GM18909 (cell line): ENCODE measurements at regions not wholly inside any gene's neighbourhood (a gene's known extent, or its start where the extent isn't known, plus 50 kb on each side); places are given as distances from the start of the nearest gene placed in this dataset.
A peak's percentile ranks its signal among the peaks of the same experiment; 100 is the strongest.

Experiments used
- ATAC-seq: cut with Tn5 transposase; IDR thresholded peaks from one replicate; pipeline ENCODE4 v1.9.1; 2021; ENCODE audit warnings: mild to moderate bottlenecking; ENCODE audit not compliant: unreplicated experiment, poor library complexity

DNA sequence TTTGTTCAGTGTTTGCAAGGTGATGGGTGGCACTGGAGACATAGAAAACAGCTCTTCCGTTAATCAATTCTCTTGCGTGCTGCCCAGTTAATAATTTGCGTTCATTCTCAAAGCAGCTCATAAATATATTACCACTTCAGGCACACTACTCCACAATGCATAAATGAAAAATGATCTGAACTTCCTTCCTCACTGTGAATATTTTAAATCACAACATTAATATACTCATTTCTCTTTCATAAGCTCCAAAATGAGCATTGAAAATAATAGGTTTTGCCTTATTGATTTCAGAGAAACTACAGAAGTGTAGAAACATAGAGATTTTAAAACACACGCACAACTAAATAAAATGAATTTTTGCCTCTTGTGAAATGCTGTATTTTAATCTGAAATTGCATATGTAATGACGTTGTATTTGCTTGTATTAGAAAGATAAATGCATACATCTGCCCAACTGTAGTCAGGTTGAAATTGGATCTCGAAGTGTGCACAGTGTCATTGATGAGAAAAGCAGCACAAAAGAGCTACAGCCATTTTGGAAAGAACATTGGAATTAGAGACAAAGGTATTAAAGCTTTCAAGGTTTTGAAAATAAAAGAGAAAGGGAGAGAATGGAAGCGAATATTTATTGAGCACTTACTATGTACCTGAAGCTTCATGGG lies 350.5 kb downstream of the LPIN1 start:
- no peak for ATAC-seq

GRCh38 chr2:12097859-12098258 lies 351.4 kb downstream of the LPIN1 start:
- ATAC-seq, result no peak

DNA sequence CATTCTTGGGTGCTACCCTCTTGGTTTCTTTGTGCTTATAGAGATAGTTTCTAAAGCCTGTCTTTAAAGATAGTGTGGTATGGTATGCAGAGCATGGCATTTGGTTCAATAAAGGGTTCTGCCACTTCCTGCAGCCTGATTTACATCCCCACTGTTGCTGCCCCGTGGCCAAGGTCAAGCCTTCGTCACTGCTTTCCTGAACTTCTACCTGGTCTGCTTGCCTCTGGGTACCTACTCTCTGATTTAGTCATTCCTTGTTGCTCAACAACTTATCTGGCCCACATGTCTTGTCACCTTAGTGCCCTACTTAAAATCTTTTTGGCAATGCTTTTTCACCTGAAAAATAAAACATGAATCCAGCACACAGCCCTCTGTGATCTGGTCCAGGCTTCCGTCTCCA lies 352.9 kb downstream of the LPIN1 start:
- ATAC-seq, result no peak

GRCh38 chr2:12102679-12103078 lies 356.2 kb downstream of the LPIN1 start:
- no peak for ATAC-seq

- ATAC-seq, result no peak
Observed at GRCh38 chr2:12105180-12105579, 358.7 kb downstream of the LPIN1 start.

GRCh38 chr2:12106440-12107080 lies 360.1 kb downstream of the LPIN1 start:
- ATAC-seq, result peak; percentile 66

DNA sequence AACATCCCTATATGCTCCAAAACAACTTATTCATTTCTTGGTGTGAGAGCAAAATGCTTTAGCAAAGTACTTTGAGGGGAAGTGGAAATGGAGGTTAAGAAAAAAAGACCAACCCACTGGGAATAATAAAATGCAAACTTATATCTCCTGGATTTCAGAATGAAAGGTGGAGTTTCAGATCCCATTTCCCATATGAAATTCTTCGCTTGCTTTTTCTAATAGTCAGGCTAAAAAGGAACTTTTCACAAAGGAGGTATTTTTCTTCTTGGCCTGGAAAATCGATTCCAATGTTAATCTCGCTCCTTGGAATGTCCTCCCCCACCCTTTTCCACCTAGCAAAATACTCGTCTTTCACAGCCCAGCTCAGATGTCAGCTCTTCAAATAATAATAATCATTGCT lies 360.9 kb downstream of the LPIN1 start:
- no peak for ATAC-seq

DNA sequence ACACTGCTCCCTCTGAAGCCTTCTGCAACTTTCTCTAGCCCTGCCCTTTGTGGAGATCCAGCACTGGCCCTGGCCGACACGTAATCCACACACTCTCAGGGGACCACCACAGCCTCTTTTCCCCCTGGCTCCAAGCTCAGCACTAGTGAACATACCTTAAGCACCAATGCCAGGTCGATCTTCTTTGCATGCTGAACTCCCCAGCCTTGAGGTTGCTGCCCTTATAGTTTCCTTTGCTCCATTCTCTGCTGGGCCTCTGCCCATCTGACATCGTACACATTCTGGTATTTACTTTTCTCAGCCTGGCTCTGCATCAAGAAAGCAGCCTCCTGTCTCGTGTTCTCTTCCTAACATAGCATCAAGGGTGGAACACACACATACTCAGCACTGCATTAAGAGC lies 361.5 kb downstream of the LPIN1 start:
- no peak for ATAC-seq

- no peak for ATAC-seq
Observed at GRCh38 chr2:12109363-12110017, 363.1 kb downstream of the LPIN1 start.

- no peak for ATAC-seq
Observed at GRCh38 chr2:12110074-12110473, 363.6 kb downstream of the LPIN1 start.

GRCh38 chr2:12110481-12110880 lies 364.0 kb downstream of the LPIN1 start:
- ATAC-seq, result no peak

DNA sequence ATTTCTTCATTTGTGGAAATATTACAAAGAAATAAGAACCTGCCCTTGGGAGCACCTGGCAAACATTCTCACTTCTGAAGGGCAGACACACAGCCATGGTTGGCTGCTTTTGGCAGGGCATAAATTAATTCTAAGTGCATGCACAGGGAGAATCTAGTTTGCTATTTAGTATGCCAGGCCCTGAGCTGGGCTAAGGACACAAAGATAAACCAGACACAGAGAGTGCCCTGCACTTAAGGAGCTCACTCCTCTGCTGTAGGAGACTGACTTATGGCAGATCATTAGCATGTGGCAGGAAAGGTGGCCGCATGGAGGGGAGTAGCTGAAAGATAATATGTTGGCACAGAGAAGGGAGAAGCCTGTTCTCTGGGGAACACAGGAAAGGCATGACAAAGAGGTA lies 367.0 kb downstream of the LPIN1 start:
- ATAC-seq, result no peak

DNA sequence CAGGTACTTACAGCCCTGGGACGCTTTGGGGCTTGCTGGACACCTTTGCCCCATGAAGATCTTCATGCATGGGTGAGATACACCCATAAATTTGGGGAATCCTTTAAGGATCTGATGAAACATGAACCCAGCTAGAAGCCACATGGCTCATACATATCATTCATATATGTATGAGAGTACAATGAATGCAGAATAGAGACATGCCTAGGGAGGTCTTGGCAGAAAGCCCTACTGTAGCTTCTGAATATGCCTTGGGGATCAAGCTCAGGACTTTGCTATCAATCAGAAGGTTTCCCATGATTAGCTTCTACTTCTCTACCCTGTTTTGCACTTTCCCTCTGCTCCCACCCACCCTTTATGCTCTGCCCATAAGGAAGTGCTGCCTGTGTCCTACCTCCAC lies 368.4 kb downstream of the LPIN1 start:
- ATAC-seq, result no peak

DNA sequence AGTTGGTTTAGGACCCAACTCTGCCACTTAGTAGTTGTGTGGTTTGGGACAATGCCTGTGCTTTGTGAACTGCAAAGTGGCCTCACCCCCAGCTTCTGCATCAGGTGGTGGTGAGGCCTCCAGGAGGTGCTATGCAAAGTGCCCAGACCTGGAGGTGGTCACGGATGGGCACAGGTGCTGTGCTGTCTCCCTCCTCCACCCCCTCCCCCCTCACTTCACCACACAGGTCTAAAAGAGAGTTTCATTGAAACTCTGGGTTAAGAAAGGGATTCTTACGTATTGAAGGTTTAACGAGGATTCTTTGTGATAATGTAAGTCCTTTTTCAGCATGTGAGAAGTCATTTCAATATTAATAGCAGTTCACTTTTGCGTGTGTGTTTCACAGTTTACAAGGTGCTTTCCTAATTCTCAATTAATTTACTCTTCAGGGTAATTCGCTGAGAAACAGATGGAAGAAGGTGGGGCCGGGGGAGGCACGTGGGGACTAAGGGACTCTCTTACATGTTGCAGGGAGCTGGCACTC lies 369.9 kb downstream of the LPIN1 start:
- ATAC-seq, result peak; percentile 76

- no peak for ATAC-seq
Observed at GRCh38 chr2:12119841-12120240, 373.4 kb downstream of the LPIN1 start.

GRCh38 chr2:12120281-12121150 lies 374.1 kb downstream of the LPIN1 start:
- ATAC-seq, result peak; percentile 30

- ATAC-seq, result no peak
Observed at GRCh38 chr2:12124790-12125189, 378.4 kb downstream of the LPIN1 start.

- no peak for ATAC-seq
Observed at GRCh38 chr2:12126318-12126717, 379.9 kb downstream of the LPIN1 start.

- peak; percentile 57 for ATAC-seq
Observed at GRCh38 chr2:12127638-12128037, 381.2 kb downstream of the LPIN1 start.

DNA sequence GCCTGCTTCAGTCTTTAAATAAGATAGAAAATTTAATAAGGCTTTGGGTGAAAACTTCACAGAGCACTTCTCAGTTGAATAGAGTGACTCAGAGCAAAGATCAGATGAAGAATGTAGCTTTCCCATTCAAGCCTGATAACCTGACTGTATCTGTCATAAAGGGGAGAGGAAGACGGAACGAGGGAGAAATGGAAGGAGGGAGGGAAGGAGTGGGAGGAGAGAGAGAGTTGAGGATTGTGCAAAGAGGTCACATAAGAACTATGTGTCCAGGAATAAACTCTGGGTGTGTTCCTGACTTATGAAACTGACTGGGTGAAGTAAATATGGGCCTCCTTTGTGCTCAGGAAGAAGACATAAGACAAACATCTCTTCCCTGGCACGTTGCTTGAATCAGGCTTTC lies 385.5 kb downstream of the LPIN1 start:
- no peak for ATAC-seq
